ENCODE measurements at regions not wholly inside any gene's neighbourhood (a gene's known extent, or its start where the extent isn't known, plus 50 kb on each side); places are given as distances from the start of the nearest gene placed in this dataset.

GRCh38 chr15:52922871-52923270 lies 132.7 kb upstream of the ONECUT1 start:
- TF ChIP-seq EZH2phosphoT487 (IDR thresholded peaks at IDR 0.05; ENCODE audit: insufficient read depth, low read depth) (no peak), EZH2 (IDR thresholded peaks at IDR 0.05; ENCODE audit: insufficient read depth, poor library complexity, severe bottlenecking) (no peak)
